ENCODE measurements at regions not wholly inside any gene's neighbourhood (a gene's known extent, or its start where the extent isn't known, plus 50 kb on each side); places are given as distances from the start of the nearest gene placed in this dataset.
A peak's percentile ranks its signal among the peaks of the same experiment; 100 is the strongest.

GRCh38 chr15:31473385-31474058 lies 146.9 kb downstream of the KLF13 start:
- DNase-seq, result peak in 1 of 14 donors; percentile 51

GRCh38 chr15:31474059-31474868 lies 147.6 kb downstream of the KLF13 start:
- DNase-seq, result no peak

- DNase-seq, result no peak
Observed at GRCh38 chr15:31476236-31476810, 149.7 kb downstream of the KLF13 start.

- no peak for DNase-seq
Observed at GRCh38 chr15:31476866-31477265, 150.2 kb downstream of the KLF13 start.

GRCh38 chr15:31477301-31477700 lies 150.7 kb downstream of the KLF13 start:
- DNase-seq, result no peak

DNA sequence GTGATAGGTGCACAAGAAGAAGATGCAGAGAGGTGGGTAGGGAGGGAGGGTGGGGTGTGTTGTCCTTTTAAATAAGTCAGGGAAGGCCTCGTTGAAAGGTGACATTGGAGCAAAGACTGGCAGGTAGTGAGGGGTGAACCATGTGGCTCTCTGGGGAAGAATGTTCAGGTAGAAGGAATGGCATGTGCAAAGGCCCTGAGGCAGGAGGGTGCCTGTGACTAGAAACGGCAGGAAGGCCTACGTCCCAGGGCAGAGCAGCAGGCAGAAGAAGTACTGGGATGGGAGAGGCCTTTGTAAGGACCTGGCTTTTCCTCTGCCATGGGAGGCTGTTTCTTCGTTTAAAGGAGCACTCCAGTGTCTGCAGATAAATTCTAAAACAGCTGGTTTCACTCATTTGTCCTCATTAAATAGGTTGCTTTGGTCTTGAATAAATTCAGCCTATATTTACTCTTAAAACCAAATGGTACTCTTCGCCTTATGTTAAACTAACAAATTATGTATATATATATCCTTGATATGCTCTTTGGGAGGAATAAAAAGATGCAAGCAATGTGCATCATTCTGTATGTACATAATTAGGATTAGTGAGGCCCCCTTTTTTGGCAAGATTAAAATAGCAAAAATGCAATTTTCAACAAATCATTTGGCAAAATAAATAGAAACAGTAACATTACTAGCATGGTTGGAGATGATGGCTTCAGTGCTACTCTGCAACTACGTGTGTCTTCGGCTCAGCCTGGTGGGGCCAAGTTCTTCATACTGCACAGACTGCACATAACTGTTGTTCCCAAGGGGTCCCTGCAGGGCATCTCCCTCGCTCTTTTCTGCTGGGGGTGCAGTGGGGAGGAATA lies 151.4 kb downstream of the KLF13 start:
- no peak for DNase-seq

DNA sequence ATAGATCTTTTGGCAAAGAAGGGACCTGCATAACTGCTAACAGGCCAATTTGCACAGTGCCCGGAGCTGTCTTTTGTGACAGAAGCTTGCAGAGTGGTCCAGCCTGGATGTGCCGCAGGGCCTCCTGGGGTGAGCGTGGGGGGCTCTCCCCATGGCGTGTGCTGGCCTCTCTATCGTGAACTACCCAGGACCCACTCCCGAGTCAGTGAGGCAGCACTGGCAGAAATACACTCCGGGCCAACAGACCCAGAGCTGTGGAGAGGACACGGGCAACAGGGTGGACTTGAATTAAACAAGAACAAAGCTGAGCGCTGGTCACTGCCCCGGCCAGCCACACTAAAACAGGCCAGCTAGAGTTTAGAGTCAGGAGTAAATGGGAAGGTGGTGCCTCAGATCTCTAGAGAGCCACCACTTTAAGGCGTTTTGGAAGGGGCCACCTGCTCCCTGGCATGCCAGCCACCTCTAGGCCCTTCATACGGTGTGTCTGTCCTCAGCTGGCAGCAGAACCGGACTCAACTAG lies 152.1 kb downstream of the KLF13 start:
- peak in 1 of 14 donors; percentile 62 for DNase-seq

DNA sequence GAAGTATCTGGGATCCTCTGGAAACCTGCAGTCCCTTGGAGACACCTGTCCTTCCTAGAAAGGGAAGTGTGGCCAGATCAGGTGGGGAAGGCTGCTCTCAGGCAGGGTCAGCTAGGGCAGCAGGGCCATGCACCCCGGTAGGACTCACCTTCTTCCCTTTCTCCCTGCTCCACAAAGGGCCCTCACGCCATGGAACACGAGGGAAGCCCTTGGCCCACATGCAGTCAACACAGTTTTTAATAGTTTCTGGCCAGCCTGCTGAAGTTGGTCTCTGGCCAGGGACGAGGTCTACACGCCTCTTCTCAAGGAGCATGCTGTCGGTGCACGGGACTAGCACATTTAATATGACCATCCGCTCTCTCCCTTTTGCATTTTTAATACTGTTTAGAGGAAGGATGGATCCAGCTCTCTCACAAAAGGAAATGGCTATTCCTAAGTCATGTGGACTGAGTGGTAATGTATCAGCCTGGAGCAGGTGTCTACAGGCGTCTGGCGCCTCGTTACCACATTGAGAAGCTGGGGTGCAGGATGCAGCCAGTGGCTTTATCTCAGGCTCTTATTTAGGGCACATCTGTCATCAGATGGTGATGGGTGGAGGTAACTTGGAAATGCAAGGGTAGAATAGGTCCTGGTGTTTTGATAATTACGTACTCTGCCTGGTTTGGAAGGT lies 153.9 kb downstream of the KLF13 start:
- peak in 1 of 14 donors; percentile 36 for DNase-seq

GRCh38 chr15:31481142-31481541 lies 154.5 kb downstream of the KLF13 start:
- DNase-seq, result no peak

- DNase-seq, result no peak
Observed at GRCh38 chr15:31482122-31482922, 155.7 kb downstream of the KLF13 start.

DNA sequence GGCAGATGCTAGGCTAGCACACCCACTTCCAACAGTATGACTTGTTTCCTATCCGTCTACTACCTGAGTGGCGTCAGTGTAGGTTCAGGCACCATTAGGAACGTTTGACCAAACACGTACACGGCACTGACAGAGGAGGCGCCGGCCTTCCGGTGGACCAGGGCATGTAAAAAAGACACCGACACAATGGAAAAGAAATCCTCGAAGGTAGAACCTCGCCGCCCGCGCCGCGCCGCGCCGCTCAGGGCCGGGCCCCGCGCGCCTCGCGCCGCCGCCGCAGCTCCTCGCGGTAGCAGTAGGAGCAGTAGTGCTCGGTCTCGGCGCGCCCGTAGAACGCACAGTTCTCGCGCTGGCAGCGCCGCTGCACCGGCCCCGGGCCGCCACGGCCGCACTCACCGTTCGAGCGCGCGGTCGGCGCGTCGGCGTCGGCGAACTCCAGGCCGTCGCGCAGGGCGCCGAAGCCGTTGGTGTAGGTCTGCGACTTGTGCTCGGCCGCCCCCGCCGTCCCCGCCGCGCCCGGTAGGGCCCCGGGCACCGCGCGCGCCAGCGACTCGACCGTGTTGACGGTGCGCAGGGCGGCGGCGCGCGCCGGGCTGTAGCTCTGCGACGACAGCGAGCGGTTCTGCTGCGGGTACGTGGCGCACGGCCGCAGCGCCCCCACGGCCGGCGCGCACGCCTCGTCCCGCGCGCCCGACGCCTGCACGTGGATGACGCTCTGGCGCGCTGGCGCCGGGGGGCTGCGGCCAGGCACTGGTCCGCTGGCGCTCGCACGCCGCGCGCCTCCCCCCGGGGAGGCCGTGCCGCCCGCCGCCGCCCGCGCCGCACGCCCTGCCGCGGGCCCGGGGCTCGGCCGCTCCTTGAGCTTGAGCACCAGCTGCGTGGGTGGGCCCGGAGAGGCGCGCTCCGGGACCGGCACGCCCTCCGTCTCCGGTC lies 156.7 kb downstream of the KLF13 start:
- no peak for DNase-seq

DNA sequence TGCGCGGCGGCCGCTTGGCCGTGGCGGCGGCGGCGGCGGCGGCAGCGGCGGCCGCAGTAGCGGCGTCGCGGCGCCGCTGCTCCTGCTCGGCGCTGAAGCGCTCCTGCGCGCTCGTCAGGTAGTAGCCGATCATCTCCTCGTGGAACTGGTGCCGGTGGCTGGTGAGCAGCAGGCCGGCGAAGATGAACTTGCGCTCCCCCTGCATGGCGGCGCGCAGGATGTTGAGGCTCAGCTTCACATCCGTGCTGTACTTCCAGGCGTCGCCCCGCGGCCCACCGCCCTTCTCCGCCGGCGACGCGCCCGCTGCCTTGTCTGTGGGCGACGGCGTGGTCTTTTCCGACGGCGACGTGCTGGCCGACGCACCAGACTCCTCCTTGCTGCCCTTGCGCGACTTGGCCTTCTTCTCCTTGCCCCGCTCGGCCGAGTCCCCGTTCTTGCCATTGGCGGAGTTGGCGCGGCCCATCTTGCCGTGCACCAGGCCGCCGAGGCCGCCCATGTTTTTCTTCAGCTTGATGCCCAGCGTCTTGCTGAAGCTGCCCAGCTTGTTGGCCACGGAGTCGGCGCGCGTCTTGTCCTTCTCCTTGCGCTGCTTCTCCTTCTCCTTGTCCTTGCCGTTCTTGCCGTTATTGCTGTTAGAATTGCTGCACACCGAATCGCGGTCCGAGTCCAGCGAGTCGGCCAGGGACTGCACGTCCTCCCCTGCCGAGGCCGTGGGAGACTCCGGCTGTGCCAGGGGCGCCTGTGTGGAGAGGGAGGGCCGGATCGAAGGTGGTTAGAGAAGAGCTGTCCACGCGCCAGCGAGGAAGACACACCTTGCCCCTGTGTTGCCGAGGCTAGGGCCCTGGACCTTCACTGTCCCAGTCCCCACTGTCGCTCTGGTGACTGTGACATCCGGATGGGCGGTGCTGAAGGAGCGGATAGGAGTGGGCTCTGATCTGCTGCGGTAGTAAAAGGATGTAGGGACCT lies 157.6 kb downstream of the KLF13 start:
- DNase-seq, result no peak

GRCh38 chr15:31484986-31485385 lies 158.4 kb downstream of the KLF13 start:
- no peak for DNase-seq

DNA sequence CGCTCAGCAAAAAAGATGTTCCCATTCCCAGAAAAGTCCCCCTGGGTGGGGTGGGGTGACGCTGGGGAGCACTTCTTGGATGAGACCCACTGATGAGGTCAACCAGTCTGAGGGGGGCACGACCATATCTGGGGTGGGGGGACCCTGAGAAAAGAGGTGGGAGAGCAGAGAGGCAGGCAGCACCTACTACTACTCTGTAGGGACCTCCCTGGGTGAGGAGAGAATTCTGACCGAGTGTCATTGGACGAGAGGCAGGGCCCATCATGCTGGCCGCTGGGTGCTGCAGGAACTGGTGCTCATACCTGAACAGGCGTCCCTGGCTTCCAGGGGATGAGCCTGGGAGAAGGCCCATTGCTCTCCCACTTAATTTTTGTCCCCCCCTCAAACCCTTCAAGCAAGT lies 158.8 kb downstream of the KLF13 start:
- DNase-seq, result no peak

DNA sequence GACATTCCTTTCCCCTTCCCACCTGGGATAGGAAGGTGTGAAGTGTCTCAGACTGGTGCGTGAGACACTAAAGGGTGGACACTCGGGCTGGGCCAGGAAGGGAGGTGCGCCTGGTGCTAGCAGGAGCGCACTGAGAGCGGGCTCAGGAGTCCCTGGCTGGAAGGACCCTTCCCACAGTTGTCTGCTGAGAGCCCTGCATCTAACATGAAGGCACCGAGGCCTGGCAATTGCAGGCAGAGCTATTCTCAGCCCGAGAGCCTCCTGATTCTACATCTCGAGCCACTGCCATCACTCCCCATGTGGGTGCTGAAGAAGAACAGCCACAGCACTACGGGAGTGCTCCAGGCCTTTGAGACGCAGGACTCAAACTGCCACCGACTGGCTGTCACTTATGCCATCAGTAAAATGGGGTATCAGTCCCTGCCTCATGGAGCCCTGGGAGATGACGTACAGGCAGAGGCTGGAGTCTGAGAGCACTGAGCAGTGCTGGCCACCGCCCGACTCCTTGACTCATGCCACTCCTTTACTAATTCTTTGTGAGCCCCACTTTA lies 159.4 kb downstream of the KLF13 start:
- no peak for DNase-seq

- no peak for DNase-seq
Observed at GRCh38 chr15:31486506-31486905, 159.9 kb downstream of the KLF13 start.

DNA sequence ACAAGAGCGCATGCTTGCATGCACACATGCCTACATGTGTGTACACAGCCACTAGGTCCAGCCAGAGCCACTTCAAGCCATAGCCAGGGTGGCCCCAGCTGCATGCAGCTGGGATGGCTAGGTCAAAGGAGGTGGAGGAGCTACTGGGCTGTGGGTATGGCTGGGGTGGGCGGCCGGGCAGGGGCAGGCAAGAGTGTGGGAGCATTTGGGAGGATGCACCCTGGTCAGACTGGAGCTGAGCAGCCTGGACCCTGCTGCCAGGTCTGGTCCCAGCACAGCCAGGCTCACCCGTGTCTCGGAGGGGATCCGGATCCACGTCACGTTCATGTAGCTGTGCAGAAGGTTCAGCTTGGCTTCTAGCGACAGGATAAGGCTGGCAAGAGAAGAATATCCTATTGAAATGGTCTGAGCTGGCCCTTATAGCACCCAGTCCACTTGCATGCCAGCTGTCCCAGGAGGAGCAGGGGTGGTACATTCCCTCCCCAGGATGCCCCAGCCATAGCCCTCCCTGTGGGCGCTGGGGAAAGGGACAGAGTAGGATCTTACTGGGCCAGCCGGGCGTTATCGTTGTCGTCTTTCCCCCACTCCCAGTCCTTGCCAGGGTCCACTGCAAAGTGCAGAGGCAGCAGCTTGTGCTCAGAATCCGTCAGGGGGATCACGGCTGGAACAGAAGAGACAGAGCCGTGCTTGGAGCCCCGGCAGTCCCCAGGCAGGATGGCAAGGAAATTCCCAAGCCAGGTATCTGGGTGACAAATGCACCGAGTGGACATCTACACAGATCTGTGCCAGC lies 160.5 kb downstream of the KLF13 start:
- no peak for DNase-seq

Measured in C1 segment of cervical spinal cord (tissue), 14 donors.